Activated T-helper 1 cell treated with anti-CD3 and anti-CD28 coated beads, Interleukin-2, amount 50 U/mL, for 16 hours (primary cell): ENCODE measurements at regions not wholly inside any gene's neighbourhood (a gene's known extent, or its start where the extent isn't known, plus 50 kb on each side); places are given as distances from the start of the nearest gene placed in this dataset.
"Not testable (repeated sequence)": the region's sequence is repeated elsewhere in the genome, so short reads cannot be mapped to it uniquely, and the experiment has no call there.

ENCODE experiments used
- DNase-seq, 2 donors: peaks; one replicate each; pipeline ENCODE4 v3.0.0-alpha.2; 2020; ENCODE audit warnings: low read depth in 1 of 2, low spot score in 1 of 2

DNA sequence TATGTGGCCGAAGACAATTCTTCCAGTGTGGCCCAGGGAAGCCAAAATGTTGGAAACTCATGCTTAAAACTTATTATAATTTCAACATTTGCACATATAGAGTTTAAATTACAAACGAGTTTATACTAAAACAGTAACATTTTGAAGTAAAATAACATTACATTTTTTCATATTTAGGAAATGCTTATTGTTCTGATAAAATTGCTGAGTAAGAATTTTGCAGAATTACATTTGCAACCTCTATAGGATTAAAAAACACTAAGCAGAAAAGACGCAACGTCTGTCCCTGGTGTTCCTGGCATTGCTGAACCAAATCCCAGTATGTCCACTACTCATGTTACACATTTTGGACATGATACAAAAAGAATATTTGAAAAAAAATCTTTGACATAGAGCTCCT is 1241.2 kb downstream of the SUCLG1 start:
- DNase-seq, result no peak

DNA sequence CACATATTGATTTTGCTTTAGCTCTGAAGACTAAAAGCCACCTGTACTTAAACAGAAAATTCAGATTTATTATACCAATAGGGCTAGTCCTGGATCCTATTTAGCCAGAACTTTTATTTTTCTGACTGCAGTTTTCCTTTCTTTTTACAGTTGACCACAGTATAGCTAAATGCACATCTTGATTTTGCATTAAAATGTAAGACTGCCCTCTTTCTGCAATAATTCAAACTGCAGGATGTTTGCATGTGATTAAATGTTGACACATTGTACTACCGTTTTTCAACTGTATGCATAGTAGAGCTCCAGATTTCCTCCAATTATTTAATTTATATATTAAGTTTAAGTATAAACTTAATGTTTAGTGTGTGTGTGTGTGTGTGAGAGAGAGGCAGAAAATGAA is 1262.9 kb downstream of the SUCLG1 start:
- DNase-seq, result no peak

GRCh38 chr2:83191316-83191715 is 1267.8 kb downstream of the SUCLG1 start:
- DNase-seq, result no peak

- no peak for DNase-seq
Observed at GRCh38 chr2:83186105-83186760, 1272.8 kb downstream of the SUCLG1 start.

DNA sequence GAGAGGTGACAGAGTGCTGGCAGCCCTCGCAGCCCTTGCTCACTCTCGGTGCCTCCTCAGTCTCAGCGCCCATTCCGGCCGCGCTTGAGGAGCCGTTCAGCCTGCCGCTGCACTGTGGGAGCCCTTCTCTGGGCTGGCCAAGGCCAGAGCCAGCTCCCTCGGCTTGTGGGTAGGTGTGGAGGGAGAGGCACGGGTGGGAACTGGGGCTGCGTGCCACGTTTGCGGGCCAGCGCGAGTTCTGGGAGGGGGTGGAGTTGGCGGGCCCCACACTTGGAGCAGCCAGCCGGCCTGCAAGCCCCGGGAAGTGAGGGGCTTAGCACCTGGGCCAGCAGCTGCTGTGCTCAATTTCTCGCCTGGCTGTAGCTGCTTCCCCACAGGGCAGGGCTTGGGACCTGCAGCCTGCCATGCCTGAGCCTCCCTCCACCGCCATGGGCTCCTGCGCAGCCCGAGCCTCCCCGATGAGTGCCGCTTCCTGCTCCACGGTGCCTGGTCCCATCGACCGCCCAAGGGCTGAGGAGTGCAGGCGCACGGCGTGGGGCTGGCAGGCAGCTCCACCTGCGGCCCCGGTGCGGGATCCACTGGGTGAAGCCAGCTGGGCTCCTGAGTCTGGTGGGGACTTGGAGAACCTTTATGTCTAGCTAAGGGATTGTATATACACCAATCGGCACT is 1278.1 kb downstream of the SUCLG1 start:
- DNase-seq, result not testable (repeated sequence)

- DNase-seq, result no peak
Observed at GRCh38 chr2:83176539-83176938, 1282.5 kb downstream of the SUCLG1 start.

- no peak for DNase-seq
Observed at GRCh38 chr2:83172841-83173240, 1286.2 kb downstream of the SUCLG1 start.

GRCh38 chr2:83168377-83168776 is 1290.7 kb downstream of the SUCLG1 start:
- DNase-seq, result no peak

- DNase-seq, result no peak
Observed at GRCh38 chr2:83162421-83162820, 1296.7 kb downstream of the SUCLG1 start.

DNA sequence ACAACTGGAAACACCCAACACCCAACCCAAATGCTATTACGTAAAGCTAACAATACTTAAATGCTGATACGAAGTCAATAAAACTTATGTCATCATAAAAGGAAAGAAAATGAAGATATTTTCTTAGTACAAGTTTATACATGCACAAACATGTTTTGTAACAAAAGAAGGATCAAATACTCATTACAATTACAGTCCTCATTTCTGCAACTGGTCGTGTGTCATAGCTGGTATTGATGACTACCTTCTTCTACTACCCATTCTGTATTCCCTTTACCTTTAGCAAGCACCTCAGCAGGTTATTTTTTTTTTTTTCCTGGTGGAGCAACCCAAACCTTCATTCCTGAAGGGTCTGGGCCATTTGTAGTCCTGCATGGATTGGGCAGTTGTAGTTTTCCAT is 1298.5 kb downstream of the SUCLG1 start:
- DNase-seq, result no peak

DNA sequence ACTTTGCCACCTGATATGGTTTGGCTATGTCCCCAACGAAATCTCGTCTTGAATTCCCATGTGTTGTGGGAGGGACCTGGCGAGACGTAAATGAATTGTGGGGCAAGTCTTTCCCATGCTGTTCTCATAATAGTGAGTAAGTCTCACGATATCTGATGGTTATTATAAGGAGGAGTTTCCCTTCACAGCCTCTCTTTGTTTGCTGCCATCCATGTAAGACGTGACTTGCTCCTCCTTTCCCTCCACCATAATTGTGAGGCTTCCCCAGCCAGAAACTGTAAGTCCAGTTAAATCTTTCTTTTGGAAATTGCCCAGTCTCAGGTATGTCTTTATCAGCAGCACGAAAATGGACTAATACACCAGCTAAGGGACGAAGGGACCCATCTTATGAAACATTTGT is 1303.3 kb downstream of the SUCLG1 start:
- DNase-seq, result no peak

DNA sequence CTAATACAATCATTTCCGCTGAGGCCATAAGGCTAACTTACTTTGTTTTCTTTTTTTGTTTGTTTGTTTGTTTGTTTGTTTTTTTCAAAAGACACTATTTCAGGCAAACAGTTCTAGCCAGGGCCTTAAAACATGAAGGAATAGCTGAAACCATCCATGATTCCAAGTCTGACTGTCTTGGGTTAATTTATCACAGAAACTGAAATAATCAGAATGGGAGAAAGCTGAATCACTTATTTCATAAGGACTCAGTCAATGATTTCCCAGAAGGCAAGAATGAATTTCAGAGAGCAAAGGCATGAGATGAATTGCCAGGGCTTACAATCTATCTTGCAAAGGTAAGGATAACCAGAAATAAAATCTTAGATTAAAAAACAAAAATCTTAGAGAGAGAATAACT is 1315.1 kb downstream of the SUCLG1 start:
- no peak for DNase-seq

DNA sequence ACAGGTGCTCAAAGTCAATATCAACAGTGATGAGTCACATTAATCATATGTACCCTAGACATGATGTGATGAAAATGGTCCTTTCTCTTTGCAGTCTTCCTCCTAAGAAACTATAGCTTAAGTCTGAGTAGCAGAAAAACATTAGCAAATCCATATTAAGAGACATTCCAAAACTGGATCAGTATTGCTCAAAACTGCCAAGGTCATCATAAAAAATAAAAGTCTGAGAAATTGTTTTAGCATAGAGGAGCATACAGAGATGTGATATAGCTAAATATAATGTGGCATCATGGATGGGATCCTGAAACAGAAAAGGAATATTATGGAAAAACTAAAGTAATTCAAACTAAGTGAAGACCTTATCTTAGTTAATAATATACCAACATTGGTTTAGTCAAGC is 1316.1 kb downstream of the SUCLG1 start:
- no peak for DNase-seq

DNA sequence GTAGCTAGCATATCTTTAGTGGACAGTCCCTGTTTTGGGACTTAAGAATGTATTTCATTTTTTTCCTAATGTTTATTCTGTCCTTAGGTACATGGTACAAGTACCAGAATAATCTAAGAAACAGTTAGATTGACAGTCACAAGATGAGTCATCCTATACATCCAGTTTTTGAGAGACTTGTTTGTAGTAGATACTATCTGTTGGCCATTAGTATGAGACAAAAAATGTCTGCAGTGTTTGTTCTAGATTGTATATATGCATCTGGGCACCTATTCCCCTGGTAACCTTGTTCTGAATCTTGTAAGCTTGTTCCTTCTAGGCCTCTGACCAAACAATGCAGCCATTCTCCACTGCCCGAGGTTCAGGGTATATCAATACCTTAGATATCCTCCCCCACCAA is 1343.5 kb downstream of the SUCLG1 start:
- no peak for DNase-seq

- no peak for DNase-seq
Observed at GRCh38 chr2:83115155-83115554, 1343.9 kb downstream of the SUCLG1 start.

GRCh38 chr2:83113953-83114352 is 1345.1 kb downstream of the SUCLG1 start:
- no peak for DNase-seq

DNA sequence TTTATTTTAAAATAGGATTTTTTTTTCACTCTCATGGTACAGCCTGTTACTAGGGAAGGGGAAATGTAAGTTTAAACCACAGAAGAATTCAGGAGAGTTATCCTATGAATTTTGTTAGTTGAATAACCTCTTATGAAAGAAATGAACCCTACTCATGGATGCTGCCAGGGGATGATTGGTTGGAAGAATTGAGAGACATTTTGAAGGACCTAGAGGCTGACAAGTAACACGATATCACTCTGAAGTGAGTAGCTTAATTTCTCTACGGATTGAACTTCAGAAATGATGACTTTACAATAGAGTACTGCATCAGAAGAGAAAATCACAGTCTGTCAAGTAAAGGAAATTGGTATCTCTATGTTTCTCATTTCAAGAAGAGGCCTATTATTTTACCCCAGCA is 1346.2 kb downstream of the SUCLG1 start:
- no peak for DNase-seq

- DNase-seq, result no peak
Observed at GRCh38 chr2:83109284-83109683, 1349.8 kb downstream of the SUCLG1 start.

GRCh38 chr2:83106853-83107252 is 1352.2 kb downstream of the SUCLG1 start:
- no peak for DNase-seq

DNA sequence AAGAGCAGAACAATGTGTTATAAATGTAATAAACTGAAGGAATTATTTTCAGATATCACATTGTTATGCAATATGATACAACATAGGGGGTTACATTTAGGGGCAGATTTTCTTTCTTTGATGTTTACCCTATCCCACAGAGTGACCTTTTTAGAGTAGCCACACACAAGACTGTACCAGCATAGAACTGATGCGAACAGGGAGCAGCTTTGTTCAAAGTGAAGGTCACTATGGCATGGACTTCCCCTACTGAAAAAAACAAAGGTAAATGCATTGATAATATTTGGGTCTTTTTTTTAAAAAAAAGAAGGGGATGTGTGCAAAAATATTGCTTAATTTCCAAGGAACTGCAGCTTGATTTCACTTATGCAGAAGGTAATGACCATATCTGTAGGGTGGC is 1354.9 kb downstream of the SUCLG1 start:
- DNase-seq, result no peak

DNA sequence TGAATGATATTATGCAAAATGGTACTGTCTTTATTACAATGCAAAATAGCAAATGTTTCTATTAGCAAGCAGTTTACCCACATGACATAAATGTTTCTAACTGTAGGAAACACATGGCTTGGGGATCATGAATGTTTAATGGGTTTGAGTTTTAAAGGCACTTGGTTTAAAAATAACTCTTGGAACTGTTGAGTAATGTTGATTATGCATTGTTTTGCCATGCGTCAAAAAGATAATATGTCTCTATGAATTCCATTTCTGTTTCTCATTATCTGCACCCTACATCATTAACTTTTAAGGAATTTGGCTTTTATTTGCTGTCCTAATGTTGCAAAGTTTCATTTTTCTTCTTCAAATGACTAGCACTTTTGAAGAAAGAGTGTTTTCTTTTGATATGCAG is 1355.5 kb downstream of the SUCLG1 start:
- DNase-seq, result no peak

DNA sequence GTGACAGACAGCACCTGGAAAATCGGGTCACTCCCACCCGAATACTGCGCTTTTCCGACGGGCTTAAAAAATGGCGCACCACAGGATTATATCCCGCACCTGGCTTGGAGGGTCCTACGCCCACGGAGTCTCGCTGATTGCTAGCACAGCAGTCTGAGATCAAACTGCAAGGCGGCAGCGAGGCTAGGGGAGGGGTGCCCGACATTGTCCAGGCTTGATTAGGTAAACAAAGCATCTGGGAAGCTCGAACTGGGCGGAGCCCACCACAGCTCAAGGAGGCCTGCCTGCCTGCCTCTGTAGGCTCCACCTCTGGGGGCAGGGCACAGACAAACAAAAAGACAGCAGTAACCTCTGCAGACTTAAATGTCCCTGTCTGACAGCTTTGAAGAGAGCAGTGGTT is 1370.0 kb downstream of the SUCLG1 start:
- DNase-seq, result not testable (repeated sequence)

DNA sequence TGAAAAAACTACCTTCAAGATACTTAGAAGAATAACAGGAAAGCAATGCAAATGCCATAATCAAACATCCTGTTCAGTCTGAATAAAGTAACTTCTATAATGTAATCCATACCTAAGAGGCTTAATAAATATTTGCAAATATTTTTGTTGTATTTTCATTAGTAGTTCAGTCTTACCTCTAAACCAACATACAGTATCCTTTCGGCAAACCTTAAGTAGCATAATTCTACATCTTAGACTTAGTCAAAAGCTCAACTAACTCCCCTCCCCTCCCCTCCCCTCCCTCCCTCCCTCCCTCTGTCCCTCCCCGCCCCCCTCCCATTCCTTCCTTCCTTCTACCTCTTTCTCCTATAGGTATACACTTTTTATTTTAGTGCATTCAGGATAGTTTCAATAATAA is 1373.2 kb downstream of the SUCLG1 start:
- DNase-seq, result no peak
